SK-N-SH (cell line): ENCODE measurements at regions not wholly inside any gene's neighbourhood (a gene's known extent, or its start where the extent isn't known, plus 50 kb on each side); places are given as distances from the start of the nearest gene placed in this dataset.

Source experiments
- CTCF ChIA-PET: fragments of 300-600, 350-600 bp; formaldehyde crosslinking; extraction: SDS; loops from one replicate; lab custom pipeline; 2021; lab: Yijun Ruan, JAX
- POLR2A ChIA-PET: fragments of 350-600 bp; sonication (Branson Sonifier 250); formaldehyde crosslinking; extraction: SDS; loops from one replicate; lab custom pipeline; 2020; ENCODE audit warnings: antibody characterized with exemption, inconsistent platforms; lab: Yijun Ruan, JAX
- DNase-seq: peaks from one replicate; pipeline ENCODE4 v3.0.0; 2012
- H2AFZ ChIP-seq: fragments of 200-600 bp; sonication (generic); 2 replicates; pipeline ENCODE4 v1.8.1; 2016; ENCODE audit warnings: antibody characterized with exemption, mild to moderate bottlenecking, low read depth
- H3F3A ChIP-seq: fragments of 200-600 bp; sonication (generic); replicated peaks from 2 replicates; pipeline ENCODE3; 2016; ENCODE audit warnings: antibody characterized with exemption, mild to moderate bottlenecking; ENCODE audit not compliant: insufficient read depth
- H3K27ac ChIP-seq, 2 experiments: fragments of 200-500 bp in 1 of 2; fragments of 200-600 bp in 1 of 2; sonication (Bioruptor generic) in 1 of 2; sonication (generic), shearing (Covaris generic) in 1 of 2; 2 replicates each; pipeline versions ENCODE4 v1.5.1 to v1.6.1; 2014 to 2016; ENCODE audit warnings: low read depth in 2 of 2, inconsistent platforms in 1 of 2, low read length in 1 of 2, mild to moderate bottlenecking in 1 of 2, mixed read lengths in 1 of 2
- H3K27me3 ChIP-seq: fragments of 200-600 bp; sonication (generic), shearing (Covaris generic); 2 replicates; pipeline ENCODE4 v1.6.1; 2016; ENCODE audit warnings: mixed run types; ENCODE audit not compliant: insufficient read depth
- H3K36me3 ChIP-seq, 2 experiments: fragments of 200-500 bp in 1 of 2; fragments of 200-600 bp in 1 of 2; sonication (Bioruptor generic) in 1 of 2; sonication (generic) in 1 of 2; replicated peaks in 1 of 2; 2 replicates each; pipeline versions ENCODE3 to v1.5.1; 2014 to 2016; ENCODE audit warnings: low read length in 1 of 2, mild to moderate bottlenecking in 1 of 2; ENCODE audit not compliant: insufficient read depth in 2 of 2, control insufficient read depth in 1 of 2
- H3K4me1 ChIP-seq, 2 experiments: fragments of 200-500 bp in 1 of 2; fragments of 200-600 bp in 1 of 2; sonication (Bioruptor generic) in 1 of 2; sonication (generic), shearing (Covaris generic) in 1 of 2; 2 replicates each; pipeline versions ENCODE4 v1.5.1 to v1.6.1; 2014 to 2016; ENCODE audit warnings: low read depth in 1 of 2, low read length in 1 of 2, mixed run types in 1 of 2; ENCODE audit not compliant: insufficient read depth in 2 of 2, control insufficient read depth in 1 of 2
- H3K4me2 ChIP-seq: fragments of 200-600 bp; sonication (generic), shearing (Covaris generic); 2 replicates; pipeline ENCODE4 v1.6.1; 2017; ENCODE audit warnings: mixed run types
- H3K4me3 ChIP-seq, 2 experiments: fragments of 200-500 bp in 1 of 2; fragments of 200-600 bp in 1 of 2; sonication (Bioruptor generic) in 1 of 2; sonication (generic), shearing (Covaris generic) in 1 of 2; 2 replicates each; pipeline versions ENCODE4 v1.5.1 to v1.8.1; 2014 to 2016; ENCODE audit warnings: low read depth in 2 of 2, inconsistent platforms in 1 of 2, low read length in 1 of 2, mild to moderate bottlenecking in 1 of 2, mixed read lengths in 1 of 2, moderate library complexity in 1 of 2
- H3K79me2 ChIP-seq: fragments of 200-600 bp; sonication (generic); 2 replicates; pipeline ENCODE4 v1.8.1; 2017; ENCODE audit warnings: mild to moderate bottlenecking; ENCODE audit not compliant: insufficient read depth
- H3K9ac ChIP-seq: fragments of 200-600 bp; sonication (generic); 2 replicates; pipeline ENCODE4 v1.6.1; 2017; ENCODE audit warnings: mixed run types
- H3K9me2 ChIP-seq: fragments of 200-600 bp; sonication (generic); 2 replicates; pipeline ENCODE4 v1.6.1; 2017; ENCODE audit warnings: mixed run types
- H3K9me3 ChIP-seq: fragments of 200-600 bp; sonication (generic); 2 replicates; pipeline ENCODE4 v1.6.1; 2017; ENCODE audit warnings: mixed run types, mild to moderate bottlenecking, moderate library complexity
- H4K20me1 ChIP-seq: fragments of 200-600 bp; sonication (generic); 2 replicates; pipeline ENCODE4 v1.6.1; 2017; ENCODE audit warnings: mild to moderate bottlenecking, mixed run types; ENCODE audit not compliant: insufficient read depth
- ELF1 ChIP-seq: IDR thresholded peaks from 2 replicates; pipeline ENCODE4 v1.4.0; 2012
- EZH2phosphoT487 ChIP-seq: fragments of 200-600 bp; sonication (generic); IDR thresholded peaks from 2 replicates; pipeline ENCODE4 v1.6.1; 2017; ENCODE audit warnings: low read depth, mixed run types, mild to moderate bottlenecking, antibody characterized with exemption, moderate library complexity, borderline replicate concordance
- GATA2 ChIP-seq: sonication (generic); formaldehyde crosslinking; IDR thresholded peaks from 2 replicates; pipeline ENCODE4 v1.5.0; 2020; ENCODE audit warnings: mild to moderate bottlenecking, missing genetic modification reagents
- MEF2A ChIP-seq: IDR thresholded peaks from 2 replicates; pipeline ENCODE4 v1.4.0; 2012; ENCODE audit warnings: low read depth, borderline replicate concordance
- MXI1 ChIP-seq: IDR thresholded peaks from 2 replicates; pipeline ENCODE4 v1.6.1; 2012; ENCODE audit warnings: mild to moderate bottlenecking, low read depth, low read length, improper control_type of control experiment
- NRF1 ChIP-seq: IDR thresholded peaks from 2 replicates; pipeline ENCODE4 v1.6.1; 2012; ENCODE audit warnings: low read depth, mild to moderate bottlenecking, low read length
- RAD21 ChIP-seq: IDR thresholded peaks from 2 replicates; pipeline ENCODE4 v1.6.1; 2012; ENCODE audit warnings: mild to moderate bottlenecking, low read length
- RFX5 ChIP-seq: IDR thresholded peaks from 2 replicates; pipeline ENCODE4 v1.6.1; 2012; ENCODE audit warnings: mild to moderate bottlenecking, improper control_type of control experiment, low read length
- SMC3 ChIP-seq: IDR thresholded peaks from 2 replicates; pipeline ENCODE4 v1.6.1; 2012; ENCODE audit warnings: low read depth, low read length, improper control_type of control experiment
- TCF12 ChIP-seq: IDR thresholded peaks from 2 replicates; pipeline ENCODE4 v1.4.0; 2012
- WGBS: methylation state at CpG from one replicate; pipeline ENCODE4 v1.1.6; 2017; ENCODE audit warnings: low lambda C conversion rate; 5-methylcytosine and 5-hydroxymethylcytosine counted together
- TF ChIP-seq, protein P1 (sequence below): IDR thresholded peaks from 2 replicates; pipeline ENCODE4 v1.4.0; 2012; ENCODE audit warnings: low read depth, borderline replicate concordance
- TF ChIP-seq, protein P2 (sequence below): fragments of 150-350 bp; IDR thresholded peaks from 2 replicates; pipeline ENCODE4 v1.6.1; 2016; ENCODE audit warnings: mild to moderate bottlenecking, low read depth, low read length
- TF ChIP-seq, protein P3 (sequence below): IDR thresholded peaks from 2 replicates; pipeline ENCODE4 v1.4.0; 2012; ENCODE audit warnings: low read depth
- TF ChIP-seq, protein P4 (sequence below): fragments of 150-350 bp; IDR thresholded peaks from 2 replicates; pipeline ENCODE4 v1.6.1; 2017; ENCODE audit warnings: antibody characterized with exemption, low read length, low read depth, borderline replicate concordance
- TF ChIP-seq, protein P5 (sequence below): IDR thresholded peaks from 2 replicates; pipeline ENCODE4 v1.6.1; 2012; ENCODE audit warnings: mild to moderate bottlenecking, low read depth, low read length, moderate library complexity
- TF ChIP-seq, protein P6 (sequence below): fragments of 200-600 bp; sonication (generic); IDR thresholded peaks from 2 replicates; pipeline ENCODE4 v1.6.1; 2017; ENCODE audit warnings: antibody characterized with exemption, mild to moderate bottlenecking, moderate library complexity
- TF ChIP-seq, protein P7 (sequence below): IDR thresholded peaks from 2 replicates; pipeline ENCODE4; 2012

DNA sequence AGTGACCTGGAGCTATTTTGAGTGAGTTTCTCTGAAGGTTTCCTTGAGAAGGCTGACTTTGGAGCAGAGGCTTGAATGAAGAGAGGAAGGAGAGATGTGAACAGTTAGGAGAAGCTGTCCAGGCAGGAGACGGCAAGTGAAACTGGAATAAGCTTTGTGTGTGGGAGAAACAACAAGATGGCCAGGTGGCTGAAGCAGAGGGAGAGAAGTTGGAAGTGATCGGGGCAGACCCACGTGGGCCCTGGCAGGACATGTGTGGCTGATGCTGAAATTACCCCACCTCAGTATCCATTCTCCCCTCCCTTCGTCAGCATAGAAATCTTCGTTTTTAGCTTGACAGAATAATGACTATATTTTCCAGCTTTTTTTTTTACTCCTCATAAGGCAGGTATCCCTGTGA, 809.2 kb upstream of the TMEM132C start:
- H3K4me2 ChIP-seq: no peak overlapping the region
- 31% methylated on average over 5 of the region's 5 CpGs for WGBS
- H2AFZ ChIP-seq: no peak overlapping the region
- CTCF ChIA-PET: interaction anchor here (0.6 to 1.4 kb wide), 2 partner anchors 76 to 1523 kb away, joined by 3 to 4 read pairs; no protein-coding TSS in a partner anchor
- H3K4me3 ChIP-seq: no peak overlapping the region
- H3K27ac ChIP-seq: no peak overlapping the region
- no peaks in the 10 kb centered on the region for H3K79me2 ChIP-seq
- POLR2A ChIA-PET: no interaction called here
- H3K9me2 ChIP-seq: no peaks in the 10 kb centered on the region
- no peak overlapping the region for H3K9ac ChIP-seq
- H4K20me1 ChIP-seq: no peaks in the 10 kb centered on the region
- H3F3A ChIP-seq: no peaks in the 10 kb centered on the region
- no peaks in the 10 kb centered on the region for H3K27me3 ChIP-seq
- DNase-seq: no peak
- no peaks in the 10 kb centered on the region for H3K36me3 ChIP-seq
- H3K9me3 ChIP-seq: no peaks in the 10 kb centered on the region
- no peaks in the 10 kb centered on the region for H3K4me1 ChIP-seq
- TF ChIP-seq SMC3 (no peak), NRF1 (no peak), GATA2 (CRISPR knock-in tag) (no peak), TCF12 (no peak), MEF2A (no peak), EZH2phosphoT487 (no peak), RAD21 (no peak), RFX5 (no peak), MXI1 (no peak), ELF1 (no peak)
- TF ChIP-seq, protein P1, sequence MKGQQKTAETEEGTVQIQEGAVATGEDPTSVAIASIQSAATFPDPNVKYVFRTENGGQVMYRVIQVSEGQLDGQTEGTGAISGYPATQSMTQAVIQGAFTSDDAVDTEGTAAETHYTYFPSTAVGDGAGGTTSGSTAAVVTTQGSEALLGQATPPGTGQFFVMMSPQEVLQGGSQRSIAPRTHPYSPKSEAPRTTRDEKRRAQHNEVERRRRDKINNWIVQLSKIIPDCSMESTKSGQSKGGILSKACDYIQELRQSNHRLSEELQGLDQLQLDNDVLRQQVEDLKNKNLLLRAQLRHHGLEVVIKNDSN: no peak
- TF ChIP-seq, protein P2, sequence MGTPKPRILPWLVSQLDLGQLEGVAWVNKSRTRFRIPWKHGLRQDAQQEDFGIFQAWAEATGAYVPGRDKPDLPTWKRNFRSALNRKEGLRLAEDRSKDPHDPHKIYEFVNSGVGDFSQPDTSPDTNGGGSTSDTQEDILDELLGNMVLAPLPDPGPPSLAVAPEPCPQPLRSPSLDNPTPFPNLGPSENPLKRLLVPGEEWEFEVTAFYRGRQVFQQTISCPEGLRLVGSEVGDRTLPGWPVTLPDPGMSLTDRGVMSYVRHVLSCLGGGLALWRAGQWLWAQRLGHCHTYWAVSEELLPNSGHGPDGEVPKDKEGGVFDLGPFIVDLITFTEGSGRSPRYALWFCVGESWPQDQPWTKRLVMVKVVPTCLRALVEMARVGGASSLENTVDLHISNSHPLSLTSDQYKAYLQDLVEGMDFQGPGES: no peak
- TF ChIP-seq, protein P3, sequence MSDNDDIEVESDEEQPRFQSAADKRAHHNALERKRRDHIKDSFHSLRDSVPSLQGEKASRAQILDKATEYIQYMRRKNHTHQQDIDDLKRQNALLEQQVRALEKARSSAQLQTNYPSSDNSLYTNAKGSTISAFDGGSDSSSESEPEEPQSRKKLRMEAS: no peak
- TF ChIP-seq, protein P4, sequence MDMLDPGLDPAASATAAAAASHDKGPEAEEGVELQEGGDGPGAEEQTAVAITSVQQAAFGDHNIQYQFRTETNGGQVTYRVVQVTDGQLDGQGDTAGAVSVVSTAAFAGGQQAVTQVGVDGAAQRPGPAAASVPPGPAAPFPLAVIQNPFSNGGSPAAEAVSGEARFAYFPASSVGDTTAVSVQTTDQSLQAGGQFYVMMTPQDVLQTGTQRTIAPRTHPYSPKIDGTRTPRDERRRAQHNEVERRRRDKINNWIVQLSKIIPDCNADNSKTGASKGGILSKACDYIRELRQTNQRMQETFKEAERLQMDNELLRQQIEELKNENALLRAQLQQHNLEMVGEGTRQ: no peak
- TF ChIP-seq, protein P5, sequence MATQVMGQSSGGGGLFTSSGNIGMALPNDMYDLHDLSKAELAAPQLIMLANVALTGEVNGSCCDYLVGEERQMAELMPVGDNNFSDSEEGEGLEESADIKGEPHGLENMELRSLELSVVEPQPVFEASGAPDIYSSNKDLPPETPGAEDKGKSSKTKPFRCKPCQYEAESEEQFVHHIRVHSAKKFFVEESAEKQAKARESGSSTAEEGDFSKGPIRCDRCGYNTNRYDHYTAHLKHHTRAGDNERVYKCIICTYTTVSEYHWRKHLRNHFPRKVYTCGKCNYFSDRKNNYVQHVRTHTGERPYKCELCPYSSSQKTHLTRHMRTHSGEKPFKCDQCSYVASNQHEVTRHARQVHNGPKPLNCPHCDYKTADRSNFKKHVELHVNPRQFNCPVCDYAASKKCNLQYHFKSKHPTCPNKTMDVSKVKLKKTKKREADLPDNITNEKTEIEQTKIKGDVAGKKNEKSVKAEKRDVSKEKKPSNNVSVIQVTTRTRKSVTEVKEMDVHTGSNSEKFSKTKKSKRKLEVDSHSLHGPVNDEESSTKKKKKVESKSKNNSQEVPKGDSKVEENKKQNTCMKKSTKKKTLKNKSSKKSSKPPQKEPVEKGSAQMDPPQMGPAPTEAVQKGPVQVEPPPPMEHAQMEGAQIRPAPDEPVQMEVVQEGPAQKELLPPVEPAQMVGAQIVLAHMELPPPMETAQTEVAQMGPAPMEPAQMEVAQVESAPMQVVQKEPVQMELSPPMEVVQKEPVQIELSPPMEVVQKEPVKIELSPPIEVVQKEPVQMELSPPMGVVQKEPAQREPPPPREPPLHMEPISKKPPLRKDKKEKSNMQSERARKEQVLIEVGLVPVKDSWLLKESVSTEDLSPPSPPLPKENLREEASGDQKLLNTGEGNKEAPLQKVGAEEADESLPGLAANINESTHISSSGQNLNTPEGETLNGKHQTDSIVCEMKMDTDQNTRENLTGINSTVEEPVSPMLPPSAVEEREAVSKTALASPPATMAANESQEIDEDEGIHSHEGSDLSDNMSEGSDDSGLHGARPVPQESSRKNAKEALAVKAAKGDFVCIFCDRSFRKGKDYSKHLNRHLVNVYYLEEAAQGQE: no peak
- TF ChIP-seq, protein P6, sequence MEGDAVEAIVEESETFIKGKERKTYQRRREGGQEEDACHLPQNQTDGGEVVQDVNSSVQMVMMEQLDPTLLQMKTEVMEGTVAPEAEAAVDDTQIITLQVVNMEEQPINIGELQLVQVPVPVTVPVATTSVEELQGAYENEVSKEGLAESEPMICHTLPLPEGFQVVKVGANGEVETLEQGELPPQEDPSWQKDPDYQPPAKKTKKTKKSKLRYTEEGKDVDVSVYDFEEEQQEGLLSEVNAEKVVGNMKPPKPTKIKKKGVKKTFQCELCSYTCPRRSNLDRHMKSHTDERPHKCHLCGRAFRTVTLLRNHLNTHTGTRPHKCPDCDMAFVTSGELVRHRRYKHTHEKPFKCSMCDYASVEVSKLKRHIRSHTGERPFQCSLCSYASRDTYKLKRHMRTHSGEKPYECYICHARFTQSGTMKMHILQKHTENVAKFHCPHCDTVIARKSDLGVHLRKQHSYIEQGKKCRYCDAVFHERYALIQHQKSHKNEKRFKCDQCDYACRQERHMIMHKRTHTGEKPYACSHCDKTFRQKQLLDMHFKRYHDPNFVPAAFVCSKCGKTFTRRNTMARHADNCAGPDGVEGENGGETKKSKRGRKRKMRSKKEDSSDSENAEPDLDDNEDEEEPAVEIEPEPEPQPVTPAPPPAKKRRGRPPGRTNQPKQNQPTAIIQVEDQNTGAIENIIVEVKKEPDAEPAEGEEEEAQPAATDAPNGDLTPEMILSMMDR: no peak
- TF ChIP-seq, protein P7, sequence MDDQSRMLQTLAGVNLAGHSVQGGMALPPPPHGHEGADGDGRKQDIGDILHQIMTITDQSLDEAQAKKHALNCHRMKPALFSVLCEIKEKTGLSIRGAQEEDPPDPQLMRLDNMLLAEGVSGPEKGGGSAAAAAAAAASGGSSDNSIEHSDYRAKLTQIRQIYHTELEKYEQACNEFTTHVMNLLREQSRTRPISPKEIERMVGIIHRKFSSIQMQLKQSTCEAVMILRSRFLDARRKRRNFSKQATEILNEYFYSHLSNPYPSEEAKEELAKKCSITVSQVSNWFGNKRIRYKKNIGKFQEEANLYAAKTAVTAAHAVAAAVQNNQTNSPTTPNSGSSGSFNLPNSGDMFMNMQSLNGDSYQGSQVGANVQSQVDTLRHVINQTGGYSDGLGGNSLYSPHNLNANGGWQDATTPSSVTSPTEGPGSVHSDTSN: no peak
